ENCODE measurements at regions not wholly inside any gene's neighbourhood (a gene's known extent, or its start where the extent isn't known, plus 50 kb on each side); places are given as distances from the start of the nearest gene placed in this dataset.
"Not testable (repeated sequence)": the region's sequence is repeated elsewhere in the genome, so short reads cannot be mapped to it uniquely, and the experiment has no call there.

DNA sequence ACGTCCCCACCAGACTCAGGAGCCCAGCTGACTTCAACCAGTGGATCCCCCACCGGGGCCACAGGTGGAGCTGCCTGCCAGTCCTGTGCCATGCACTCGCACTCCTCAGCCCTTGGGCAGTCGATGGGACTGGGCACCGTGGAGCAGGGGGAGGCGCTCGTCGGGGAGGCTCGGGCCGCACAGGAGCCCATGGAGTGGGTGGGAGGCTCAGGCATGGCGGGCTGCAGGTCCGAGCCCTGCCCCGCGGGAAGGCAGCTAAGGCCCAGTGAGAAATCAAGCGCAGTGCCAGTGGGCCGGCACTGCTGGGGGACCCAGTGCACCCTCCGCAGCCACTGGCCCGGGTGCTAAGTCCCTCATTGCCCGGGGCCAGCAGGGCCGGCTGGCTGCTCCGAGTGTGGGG, 52.3 kb upstream of the LRRC30 start:
- not testable (repeated sequence) for DNase-seq

- peak in 1 of 2 experiments; percentile 9 for DNase-seq
Observed at GRCh38 chr18:7177116-7177744, 53.7 kb upstream of the LRRC30 start.

DNA sequence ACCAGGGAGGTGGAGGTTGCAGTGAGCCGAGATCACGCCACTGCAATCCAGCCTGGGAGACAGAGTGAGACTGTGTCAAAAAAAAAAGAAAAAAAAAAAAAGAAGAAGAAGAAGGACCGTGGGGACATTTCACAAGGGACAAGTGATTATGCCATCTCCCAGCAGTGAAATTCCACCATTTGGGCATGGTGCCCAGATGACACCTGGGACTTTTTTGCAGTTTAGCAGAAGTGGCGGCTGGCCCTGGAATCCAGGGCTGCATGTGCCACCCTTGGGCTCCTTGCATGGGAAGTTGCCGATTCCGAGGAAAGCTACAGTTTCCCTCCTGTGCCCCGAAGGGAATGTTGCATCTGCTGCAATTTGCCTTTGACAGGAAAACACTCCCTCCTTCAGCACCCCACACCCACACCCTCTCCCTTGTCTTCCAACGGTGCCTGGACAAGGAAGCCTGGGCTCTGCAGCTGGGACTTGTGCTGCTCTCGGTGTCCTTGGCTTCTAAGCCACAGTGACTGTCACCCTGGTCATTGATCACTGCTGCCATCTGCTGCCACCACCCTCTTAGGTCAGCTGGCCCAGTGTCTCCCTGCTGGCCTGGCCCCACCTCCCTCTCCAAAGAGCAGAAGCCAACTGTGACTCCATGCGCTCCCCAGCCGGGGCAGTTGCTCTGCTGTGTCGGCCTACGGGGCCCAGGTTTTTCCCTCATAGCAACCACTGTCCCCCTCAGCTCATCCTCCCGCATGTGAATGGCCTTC, 56.4 kb upstream of the LRRC30 start:
- DNase-seq = no peak

DNA sequence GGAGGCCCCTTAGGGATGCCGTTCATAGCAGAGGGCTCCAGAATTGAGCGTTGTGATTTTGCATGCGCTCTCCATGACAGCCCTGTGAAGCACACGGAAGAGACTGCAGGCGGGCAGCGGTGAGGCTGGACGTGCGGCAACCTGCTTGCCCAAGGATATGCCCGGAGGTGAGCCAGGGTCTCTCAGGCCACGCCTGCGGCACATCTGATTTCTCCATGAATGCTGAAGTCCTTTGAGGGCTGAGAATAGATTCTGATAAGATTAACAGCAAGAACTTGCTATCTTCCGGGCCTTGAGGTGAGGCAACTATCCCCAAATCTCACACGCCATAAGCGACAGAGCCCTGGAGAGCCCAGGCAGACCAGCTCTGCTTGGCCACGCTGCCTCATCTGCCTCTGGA, 55.6 kb upstream of the LAMA1 start:
- DNase-seq = no peak

- no peak for DNase-seq
Observed at GRCh38 chr18:7172611-7173010, 55.0 kb upstream of the LAMA1 start.

GRCh38 chr18:7170292-7170691, 52.7 kb upstream of the LAMA1 start:
- no peak for DNase-seq

DNA sequence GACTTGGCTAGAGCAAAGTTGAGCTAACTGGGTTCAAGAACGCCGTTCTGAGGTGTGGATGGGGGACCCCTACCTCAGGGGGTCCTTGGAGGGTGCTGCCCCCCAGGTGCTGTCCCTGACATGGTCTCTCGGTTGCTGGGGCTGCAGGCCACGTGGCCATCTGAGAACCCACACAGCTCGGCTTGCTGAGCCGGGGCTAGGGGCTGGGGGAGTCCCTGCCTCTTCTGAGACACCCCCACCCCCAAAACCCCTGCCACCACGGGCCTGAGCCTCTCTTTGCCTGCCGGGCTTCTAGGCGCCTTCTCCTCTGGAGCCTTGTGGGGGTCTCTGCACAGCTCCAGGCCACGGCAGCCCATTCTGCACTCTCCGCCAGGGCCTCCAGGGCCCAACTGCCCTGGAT, 52.0 kb upstream of the LAMA1 start:
- no peak for DNase-seq

DNA sequence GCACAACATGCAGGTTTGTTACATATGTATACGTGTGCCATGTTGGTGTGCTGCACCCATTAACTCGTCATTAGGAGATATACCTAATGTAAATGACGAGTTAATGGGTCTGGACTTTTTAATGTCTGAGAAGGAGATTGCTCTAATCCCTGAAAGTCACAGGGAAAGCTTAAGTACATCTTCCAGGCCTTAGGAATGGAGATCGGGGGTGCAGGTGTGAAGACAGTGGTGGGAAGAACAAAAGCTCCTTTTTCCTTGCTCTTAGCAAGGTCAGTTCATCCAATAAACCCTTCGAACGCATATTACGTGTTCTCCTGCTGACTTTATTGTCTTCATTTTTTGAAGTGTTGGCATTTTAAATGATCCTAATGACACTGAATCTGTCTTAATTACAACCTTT, 50.8 kb upstream of the LAMA1 start:
- DNase-seq = no peak
